ENCODE measurements at regions not wholly inside any gene's neighbourhood (a gene's known extent, or its start where the extent isn't known, plus 50 kb on each side); places are given as distances from the start of the nearest gene placed in this dataset.

DNA sequence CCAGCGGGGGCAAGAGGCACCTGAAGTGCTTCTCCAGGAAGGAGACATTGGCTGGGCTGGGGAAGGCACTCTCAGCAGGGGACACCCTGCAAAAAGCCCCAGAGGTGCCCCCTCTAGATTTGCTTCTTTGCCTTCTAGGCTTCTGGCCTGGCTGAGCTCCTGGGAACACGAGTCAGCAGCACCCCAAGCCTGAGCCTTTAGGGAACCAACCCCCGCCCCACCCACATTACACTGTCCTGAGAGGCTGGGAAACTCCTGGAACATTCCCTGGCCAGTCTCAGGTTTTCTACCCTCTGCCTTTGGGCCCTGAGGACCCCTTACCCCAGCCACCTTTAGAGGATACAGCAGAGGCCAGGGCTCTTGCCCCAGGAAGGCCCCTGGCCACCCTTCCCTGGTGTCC lies 108.4 kb upstream of the LINGO1 start:
- DNase-seq (ENCODE audit: low read depth) = no peak
- H3K4me3 ChIP-seq (ENCODE audit: control insufficient read depth, low read depth, low read length) = no peak overlapping the region
- TF ChIP-seq, protein P1, sequence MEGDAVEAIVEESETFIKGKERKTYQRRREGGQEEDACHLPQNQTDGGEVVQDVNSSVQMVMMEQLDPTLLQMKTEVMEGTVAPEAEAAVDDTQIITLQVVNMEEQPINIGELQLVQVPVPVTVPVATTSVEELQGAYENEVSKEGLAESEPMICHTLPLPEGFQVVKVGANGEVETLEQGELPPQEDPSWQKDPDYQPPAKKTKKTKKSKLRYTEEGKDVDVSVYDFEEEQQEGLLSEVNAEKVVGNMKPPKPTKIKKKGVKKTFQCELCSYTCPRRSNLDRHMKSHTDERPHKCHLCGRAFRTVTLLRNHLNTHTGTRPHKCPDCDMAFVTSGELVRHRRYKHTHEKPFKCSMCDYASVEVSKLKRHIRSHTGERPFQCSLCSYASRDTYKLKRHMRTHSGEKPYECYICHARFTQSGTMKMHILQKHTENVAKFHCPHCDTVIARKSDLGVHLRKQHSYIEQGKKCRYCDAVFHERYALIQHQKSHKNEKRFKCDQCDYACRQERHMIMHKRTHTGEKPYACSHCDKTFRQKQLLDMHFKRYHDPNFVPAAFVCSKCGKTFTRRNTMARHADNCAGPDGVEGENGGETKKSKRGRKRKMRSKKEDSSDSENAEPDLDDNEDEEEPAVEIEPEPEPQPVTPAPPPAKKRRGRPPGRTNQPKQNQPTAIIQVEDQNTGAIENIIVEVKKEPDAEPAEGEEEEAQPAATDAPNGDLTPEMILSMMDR (conservative IDR thresholded peaks at IDR 0.05; ENCODE audit: control insufficient read depth, insufficient read depth, low read depth, low read length) = no peak

DNA sequence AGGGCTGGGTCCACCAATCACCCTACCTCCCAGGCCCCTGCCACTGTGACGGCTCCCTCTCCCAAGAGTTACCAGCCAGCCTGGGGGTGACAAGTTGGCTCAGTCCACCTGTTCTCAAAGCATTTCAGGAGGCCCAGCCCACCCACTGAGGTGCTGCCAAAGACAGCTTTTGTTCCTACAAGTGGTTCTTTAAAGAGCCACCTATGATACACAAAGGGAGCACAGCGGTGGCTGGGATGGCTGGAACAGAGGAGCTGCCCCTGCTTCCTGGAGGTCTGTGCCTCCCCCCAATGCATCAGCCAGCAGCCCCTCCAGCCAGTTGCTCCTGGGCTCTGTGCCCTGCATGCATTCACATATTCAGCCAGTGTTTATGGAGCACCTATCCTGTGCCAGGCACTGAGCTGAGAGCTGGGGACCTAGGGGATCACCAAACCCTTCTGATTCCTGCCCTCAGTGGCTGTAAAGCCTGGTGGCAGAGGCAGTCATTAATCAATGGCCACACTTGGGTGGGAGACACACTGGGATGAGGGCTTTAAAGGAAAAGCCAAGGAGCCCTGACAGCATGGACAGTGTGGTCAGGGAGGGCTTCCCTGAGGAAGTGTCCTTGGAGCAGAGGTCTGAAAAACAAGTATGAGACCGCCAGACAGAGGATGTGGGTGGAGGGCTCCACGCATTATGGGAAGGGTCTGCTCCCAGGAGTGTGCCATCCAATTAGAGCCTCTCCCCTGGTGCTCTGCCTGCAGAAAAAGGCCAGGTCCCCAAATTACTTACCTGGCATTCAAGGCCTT lies 107.1 kb upstream of the LINGO1 start:
- H3K4me3 ChIP-seq (ENCODE audit: control insufficient read depth, low read depth, low read length) = no peak overlapping the region
- no peak for DNase-seq (ENCODE audit: low read depth)
- TF ChIP-seq, protein P1 (conservative IDR thresholded peaks at IDR 0.05; ENCODE audit: control insufficient read depth, insufficient read depth, low read depth, low read length) = no peak

DNA sequence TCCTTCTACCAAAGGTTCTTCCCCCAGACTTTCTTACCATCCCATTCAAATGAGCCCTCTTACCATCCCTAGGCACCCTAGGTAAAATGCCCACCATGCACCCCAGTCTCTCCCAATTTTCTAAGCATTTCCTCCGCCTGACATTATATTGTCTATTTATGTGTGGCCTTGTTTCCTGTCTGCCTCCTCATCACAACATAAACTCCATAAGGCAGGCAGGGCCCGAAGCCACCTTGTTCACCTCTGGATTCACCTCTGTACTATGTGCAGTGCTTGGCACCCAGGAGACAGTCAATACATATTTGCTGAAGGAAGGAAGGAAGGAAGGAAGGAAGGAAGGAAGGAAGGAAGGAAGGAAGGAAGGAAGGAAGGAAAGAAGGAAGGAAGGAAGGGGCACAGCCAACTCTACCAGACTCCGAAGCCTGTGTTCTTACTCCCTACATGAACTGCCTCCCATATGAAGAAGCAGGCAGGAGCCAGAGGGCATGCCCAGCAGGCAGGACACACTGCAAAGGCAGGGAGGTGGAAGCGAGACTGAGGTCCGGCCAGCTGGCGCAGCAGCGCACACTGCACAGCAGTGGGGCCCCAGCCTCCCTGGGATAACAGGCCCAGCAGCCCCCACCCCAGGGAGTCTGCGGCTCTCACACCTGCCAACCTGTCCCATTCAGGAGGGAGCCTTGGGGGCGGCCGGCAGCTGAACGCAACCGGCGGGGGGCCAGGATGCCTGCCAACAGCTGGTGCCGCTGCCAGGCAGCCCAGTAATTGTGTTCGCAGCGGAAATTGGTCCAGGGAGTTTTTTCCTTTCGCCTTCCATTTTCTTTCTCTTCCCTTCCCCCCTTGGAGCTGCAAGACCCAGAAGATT lies 106.0 kb upstream of the LINGO1 start:
- DNase-seq (ENCODE audit: low read depth) = no peak
- TF ChIP-seq, protein P1 (conservative IDR thresholded peaks at IDR 0.05; ENCODE audit: control insufficient read depth, insufficient read depth, low read depth, low read length) = no peak
- no peak overlapping the region for H3K4me3 ChIP-seq (ENCODE audit: control insufficient read depth, low read depth, low read length)

DNA sequence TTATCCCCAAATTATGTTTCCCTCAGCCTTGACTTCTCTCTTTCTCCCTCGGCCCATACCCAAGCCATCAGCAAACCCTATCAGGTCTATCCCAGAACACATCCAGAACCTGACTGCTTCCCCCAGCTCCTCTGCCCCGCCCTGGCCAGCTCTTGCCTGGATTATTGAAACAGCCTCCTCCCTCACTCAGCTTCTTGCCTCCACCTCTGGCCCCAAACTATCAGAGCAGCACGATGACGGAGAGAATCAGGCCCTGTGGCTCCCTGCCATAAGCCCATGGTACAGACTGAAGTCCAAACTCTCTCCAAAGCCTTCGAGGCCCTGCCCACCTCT lies 105.3 kb upstream of the LINGO1 start:
- DNase-seq (ENCODE audit: low read depth) = no peak
- TF ChIP-seq, protein P1 (conservative IDR thresholded peaks at IDR 0.05; ENCODE audit: control insufficient read depth, insufficient read depth, low read depth, low read length) = no peak
- no peak overlapping the region for H3K4me3 ChIP-seq (ENCODE audit: control insufficient read depth, low read depth, low read length)

DNA sequence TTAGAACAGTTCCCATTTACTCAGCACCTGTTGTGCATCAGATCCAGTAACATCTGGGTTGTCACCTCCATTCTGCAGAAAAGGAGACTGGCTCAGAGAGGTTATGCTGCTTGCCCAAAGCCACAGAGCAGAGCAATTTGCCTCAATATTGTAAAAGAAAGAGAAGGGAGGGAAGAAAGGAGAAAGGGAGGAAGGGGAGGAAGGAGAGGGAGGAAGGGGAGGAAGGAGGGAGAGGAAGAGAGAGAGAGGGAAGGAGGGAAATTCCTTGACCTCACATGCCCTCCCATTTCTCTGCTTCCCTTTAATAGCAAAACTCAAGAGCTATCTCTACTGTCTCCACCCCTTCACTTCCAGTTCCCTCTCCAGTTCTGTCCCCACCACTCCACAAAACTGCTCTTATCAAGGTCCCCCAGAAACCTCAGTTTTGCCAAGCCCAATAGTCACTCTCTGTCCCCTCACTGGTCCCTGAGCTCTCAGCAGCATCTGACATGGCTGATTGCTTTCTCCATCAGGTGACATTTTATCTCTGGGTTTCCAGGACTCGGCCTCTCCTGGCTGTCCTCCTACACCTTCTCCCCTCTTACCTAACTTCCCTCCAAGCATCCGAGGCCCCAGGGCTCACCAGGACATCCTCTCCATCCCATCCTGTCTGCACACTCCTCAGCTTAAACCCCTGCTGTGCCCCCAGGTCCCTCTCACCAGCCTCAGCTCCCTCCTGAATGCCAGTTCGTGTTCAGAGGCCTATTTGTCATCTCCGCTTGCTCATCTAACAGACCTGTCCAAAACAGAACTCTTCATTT lies 104.7 kb upstream of the LINGO1 start:
- TF ChIP-seq, protein P1 (conservative IDR thresholded peaks at IDR 0.05; ENCODE audit: control insufficient read depth, insufficient read depth, low read depth, low read length) = no peak
- DNase-seq (ENCODE audit: low read depth) = no peak
- H3K4me3 ChIP-seq (ENCODE audit: control insufficient read depth, low read depth, low read length) = no peak overlapping the region

DNA sequence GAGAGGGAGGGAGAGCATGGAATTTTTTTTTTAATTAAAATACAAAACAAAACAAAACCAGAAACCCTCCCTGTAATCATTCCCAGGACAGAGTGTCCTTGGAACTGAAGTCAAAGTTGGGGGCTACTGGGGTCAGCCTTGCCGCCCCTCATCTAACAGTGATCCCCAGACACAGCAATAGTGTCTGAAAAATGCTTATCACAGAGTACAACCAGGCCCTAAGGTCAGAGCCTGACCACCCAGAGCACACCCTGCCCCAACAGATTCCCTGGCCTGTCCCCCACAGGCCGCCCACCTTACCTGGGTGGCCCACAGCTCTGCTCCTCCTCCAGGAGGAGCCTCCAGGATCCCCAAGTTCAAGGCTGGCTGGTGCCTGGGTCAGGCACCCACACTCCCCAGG lies 101.6 kb upstream of the LINGO1 start:
- TF ChIP-seq, protein P1 (conservative IDR thresholded peaks at IDR 0.05; ENCODE audit: control insufficient read depth, insufficient read depth, low read depth, low read length) = no peak
- DNase-seq (ENCODE audit: low read depth) = no peak
- H3K4me3 ChIP-seq (ENCODE audit: control insufficient read depth, low read depth, low read length) = no peak overlapping the region

Measured in fibroblast of mammary gland (primary cell).